Nephron progenitor cell (in vitro differentiated cells): ENCODE measurements at regions not wholly inside any gene's neighbourhood (a gene's known extent, or its start where the extent isn't known, plus 50 kb on each side); places are given as distances from the start of the nearest gene placed in this dataset.
A peak's percentile ranks its signal among the peaks of the same experiment; 100 is the strongest.

ENCODE experiments used
- DNase-seq: peaks from one replicate; pipeline ENCODE4 v3.0.0; 2021
- H3K27ac Mint-ChIP-seq: 2 replicates; pipeline ENCODE4 v1.8.0; 2021; ENCODE audit warnings: mild to moderate bottlenecking, moderate library complexity, mixed read lengths
- H3K27me3 Mint-ChIP-seq: 2 replicates; pipeline ENCODE4 v1.8.0; 2021; ENCODE audit warnings: mild to moderate bottlenecking, low read depth, mixed read lengths; ENCODE audit not compliant: poor library complexity
- H3K36me3 Mint-ChIP-seq: 2 replicates; pipeline ENCODE4 v1.8.0; 2021; ENCODE audit warnings: low read depth, mixed read lengths
- H3K4me1 Mint-ChIP-seq: 2 replicates; pipeline ENCODE4 v1.8.0; 2021; ENCODE audit warnings: mixed read lengths
- H3K4me3 Mint-ChIP-seq: 2 replicates; pipeline ENCODE4 v1.8.0; 2021; ENCODE audit warnings: mild to moderate bottlenecking, moderate library complexity, mixed read lengths
- H3K9me3 Mint-ChIP-seq: 2 replicates; pipeline ENCODE4 v1.8.0; 2021; ENCODE audit warnings: mild to moderate bottlenecking, moderate library complexity, mixed read lengths
- TF ChIP-seq, protein P1 (sequence below): fragments of 200-600 bp; sonication (generic); IDR thresholded peaks from 2 replicates; pipeline ENCODE4 v1.5.0; 2021; ENCODE audit warnings: antibody characterized with exemption

DNA sequence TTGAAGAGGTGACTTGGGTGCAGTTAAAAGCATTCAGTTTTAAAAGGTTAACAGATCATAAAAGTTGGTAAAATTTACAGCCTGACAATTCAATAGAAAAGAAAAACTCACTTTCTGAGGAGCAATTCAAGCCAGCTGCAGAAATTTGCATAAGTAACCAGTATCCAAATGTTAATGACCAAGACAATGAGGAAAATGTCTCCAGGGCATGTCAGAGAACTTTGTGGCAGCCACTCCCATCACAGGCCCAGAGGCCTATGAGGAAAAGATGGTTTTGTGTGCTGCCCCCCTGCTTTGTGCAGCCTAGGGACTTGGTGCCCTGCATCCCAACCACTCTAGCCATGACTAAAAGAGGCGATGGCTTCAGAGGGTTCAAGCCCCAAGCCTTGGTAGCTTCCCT, 1406.5 kb upstream of the ACO1 start:
- H3K27ac Mint-ChIP-seq, result no peak overlapping the region
- H3K36me3 Mint-ChIP-seq, result no peaks in the 10 kb centered on the region
- H3K27me3 Mint-ChIP-seq, result no peaks in the 10 kb centered on the region
- TF ChIP-seq, protein P1, sequence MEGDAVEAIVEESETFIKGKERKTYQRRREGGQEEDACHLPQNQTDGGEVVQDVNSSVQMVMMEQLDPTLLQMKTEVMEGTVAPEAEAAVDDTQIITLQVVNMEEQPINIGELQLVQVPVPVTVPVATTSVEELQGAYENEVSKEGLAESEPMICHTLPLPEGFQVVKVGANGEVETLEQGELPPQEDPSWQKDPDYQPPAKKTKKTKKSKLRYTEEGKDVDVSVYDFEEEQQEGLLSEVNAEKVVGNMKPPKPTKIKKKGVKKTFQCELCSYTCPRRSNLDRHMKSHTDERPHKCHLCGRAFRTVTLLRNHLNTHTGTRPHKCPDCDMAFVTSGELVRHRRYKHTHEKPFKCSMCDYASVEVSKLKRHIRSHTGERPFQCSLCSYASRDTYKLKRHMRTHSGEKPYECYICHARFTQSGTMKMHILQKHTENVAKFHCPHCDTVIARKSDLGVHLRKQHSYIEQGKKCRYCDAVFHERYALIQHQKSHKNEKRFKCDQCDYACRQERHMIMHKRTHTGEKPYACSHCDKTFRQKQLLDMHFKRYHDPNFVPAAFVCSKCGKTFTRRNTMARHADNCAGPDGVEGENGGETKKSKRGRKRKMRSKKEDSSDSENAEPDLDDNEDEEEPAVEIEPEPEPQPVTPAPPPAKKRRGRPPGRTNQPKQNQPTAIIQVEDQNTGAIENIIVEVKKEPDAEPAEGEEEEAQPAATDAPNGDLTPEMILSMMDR, result no peak
- H3K4me3 Mint-ChIP-seq, result no peak overlapping the region
- peaks cover 13% of the 10 kb centered on the region for H3K4me1 Mint-ChIP-seq
- DNase-seq, result no peak
- peaks cover 10% of the 10 kb centered on the region for H3K9me3 Mint-ChIP-seq

DNA sequence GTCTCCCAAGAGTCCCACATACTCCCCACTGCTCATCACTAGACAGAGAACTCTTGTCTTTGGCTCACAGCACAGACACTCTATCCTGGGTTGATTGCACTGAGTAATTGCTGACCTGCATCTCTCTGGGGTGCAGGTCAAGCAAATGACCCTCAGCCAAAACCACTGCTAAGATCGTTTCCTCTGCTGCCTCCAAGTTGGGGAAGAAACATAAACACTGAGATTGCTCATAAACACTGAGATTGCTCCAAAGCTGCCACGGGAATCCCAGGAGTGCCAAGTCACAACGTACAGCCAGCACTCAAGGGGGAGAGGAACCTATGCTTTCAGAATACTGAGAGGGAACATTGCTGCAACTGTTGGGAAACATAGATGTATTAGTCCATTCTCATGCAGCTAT, 1402.1 kb upstream of the ACO1 start:
- Mint-ChIP-seq H3K27ac (peak overlapping the region; percentile 76), H3K4me1 (peaks cover 13% of the 10 kb centered on the region), H3K27me3 (no peaks in the 10 kb centered on the region), H3K36me3 (peaks cover 5% of the 10 kb centered on the region), H3K4me3 (no peak overlapping the region), H3K9me3 (peaks cover 25% of the 10 kb centered on the region)
- no peak for DNase-seq
- TF ChIP-seq, protein P1, result no peak

DNA sequence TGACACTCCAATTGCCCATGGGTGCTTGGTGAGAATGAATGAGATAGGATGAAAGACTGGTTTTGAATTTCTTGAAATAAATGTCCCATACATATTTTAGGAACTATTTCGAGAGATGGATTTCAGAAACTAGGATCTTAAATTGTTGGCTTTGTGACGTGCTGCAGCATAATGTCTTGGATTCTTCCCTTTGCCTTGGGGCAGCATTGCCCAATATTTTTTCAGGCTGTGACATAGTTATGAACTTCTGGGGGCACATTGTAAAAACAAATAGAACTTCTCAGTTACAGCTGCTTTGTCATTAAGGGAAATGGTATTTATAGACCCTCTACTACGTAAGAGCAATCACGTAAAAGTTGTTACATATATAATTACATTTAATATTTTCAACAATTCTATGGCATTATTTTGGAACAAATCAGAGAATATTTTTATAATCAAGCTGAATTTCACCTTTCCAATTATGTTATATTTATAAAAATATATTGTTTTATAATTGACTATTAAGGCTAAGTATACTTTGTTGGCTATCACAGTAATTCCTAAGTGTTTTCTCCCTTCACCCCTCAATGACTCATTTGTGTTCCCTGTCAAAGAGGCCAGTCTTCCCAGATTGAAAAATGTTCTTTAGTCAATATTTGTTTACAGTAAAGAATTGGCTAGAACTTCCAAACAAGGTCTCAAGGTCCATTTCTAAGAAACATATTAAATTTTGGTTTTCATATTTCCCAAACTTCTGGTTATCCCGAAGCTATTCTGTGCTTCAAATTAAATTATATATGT, 1388.3 kb upstream of the ACO1 start:
- no peak for DNase-seq
- Mint-ChIP-seq H3K27ac (no peak overlapping the region), H3K4me1 (no peaks in the 10 kb centered on the region), H3K4me3 (no peak overlapping the region), H3K36me3 (no peaks in the 10 kb centered on the region), H3K27me3 (no peaks in the 10 kb centered on the region), H3K9me3 (peaks cover 14% of the 10 kb centered on the region)
- TF ChIP-seq, protein P1, result no peak

DNA sequence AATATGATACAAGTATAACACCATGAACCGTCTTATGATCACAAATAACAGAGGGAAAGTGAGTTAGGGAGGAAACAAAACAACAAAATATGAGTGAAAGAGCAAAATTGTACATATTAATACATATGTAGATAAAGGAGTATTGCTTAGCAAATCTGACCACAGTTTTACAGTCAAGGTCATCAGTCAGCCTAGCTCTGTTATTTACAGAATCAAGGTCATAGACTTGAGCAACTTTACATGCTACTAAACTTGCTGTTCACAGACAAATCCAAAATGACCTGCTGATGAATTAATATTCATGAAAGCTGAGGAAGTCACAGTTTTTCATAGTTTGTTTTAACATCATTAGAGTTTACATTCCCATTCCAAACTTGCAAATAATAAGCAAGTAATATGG, 1387.7 kb upstream of the ACO1 start:
- TF ChIP-seq, protein P1, result no peak
- Mint-ChIP-seq H3K4me1 (no peaks in the 10 kb centered on the region), H3K9me3 (peaks cover 21% of the 10 kb centered on the region), H3K27me3 (no peaks in the 10 kb centered on the region), H3K27ac (no peak overlapping the region), H3K36me3 (no peaks in the 10 kb centered on the region), H3K4me3 (no peak overlapping the region)
- DNase-seq, result no peak

DNA sequence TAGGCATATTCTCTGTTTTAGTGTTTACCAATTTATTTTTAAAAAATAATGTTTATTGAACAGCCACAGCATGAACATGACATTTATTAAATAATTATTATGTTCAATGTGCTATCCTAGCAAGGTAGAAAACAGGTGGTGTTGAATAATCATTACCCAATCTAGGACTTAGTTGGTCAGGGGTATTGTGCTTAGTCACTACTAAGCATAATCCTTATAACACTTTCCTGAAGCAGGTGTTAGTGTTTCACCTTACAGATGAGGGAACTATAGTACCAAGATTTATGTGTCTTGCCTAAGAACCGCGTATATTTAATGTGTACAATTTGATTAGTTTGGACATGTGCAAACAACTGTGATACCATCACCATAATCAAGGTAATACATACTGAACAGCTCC, 1387.2 kb upstream of the ACO1 start:
- H3K4me1 Mint-ChIP-seq, result no peaks in the 10 kb centered on the region
- H3K27ac Mint-ChIP-seq, result no peak overlapping the region
- H3K27me3 Mint-ChIP-seq, result no peaks in the 10 kb centered on the region
- TF ChIP-seq, protein P1, result no peak
- H3K9me3 Mint-ChIP-seq, result peaks cover 25% of the 10 kb centered on the region
- H3K36me3 Mint-ChIP-seq, result no peaks in the 10 kb centered on the region
- H3K4me3 Mint-ChIP-seq, result no peak overlapping the region
- DNase-seq, result no peak

DNA sequence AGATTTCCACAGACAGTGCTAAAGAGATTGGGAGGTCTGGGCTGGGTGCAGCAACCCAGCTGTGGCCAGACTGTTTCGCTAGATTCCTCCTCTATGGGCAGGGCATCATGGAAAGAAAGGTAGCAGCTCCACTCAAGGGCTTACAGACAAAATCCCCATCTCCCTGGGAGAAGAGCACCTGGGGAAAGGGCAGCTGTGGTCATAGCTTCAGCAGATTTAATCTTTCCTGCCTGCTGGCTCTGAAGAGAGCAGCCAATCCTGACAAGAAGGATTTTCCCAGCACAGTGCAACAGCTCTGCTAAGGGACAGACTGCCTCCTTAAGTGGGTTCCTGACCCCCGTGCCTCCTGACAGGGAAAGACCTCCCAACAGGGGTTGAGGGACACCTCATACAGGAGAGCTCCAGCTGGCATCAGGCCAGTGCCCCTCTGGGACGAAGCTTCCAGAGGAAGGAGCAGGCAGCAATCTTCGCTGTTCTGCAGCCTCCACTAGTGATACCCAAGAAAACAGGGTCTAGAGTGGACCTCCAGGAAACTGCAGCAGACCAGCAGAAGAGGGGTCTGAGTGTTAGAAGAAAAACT, 1379.3 kb upstream of the ACO1 start:
- DNase-seq, result no peak
- Mint-ChIP-seq H3K27ac (no peak overlapping the region), H3K27me3 (peaks cover 7% of the 10 kb centered on the region), H3K4me1 (no peaks in the 10 kb centered on the region), H3K9me3 (peaks cover 26% of the 10 kb centered on the region), H3K36me3 (no peaks in the 10 kb centered on the region), H3K4me3 (no peak overlapping the region)
- TF ChIP-seq, protein P1, result no peak
